ENCODE measurements at regions not wholly inside any gene's neighbourhood (a gene's known extent, or its start where the extent isn't known, plus 50 kb on each side); places are given as distances from the start of the nearest gene placed in this dataset.
"Not testable (repeated sequence)": the region's sequence is repeated elsewhere in the genome, so short reads cannot be mapped to it uniquely, and the experiment has no call there.

- DNase-seq, result no peak
These were observed 256.5 kb downstream of the SOD2 start for GRCh38 chr6:159436581-159436980.

GRCh38 chr6:159435701-159436100, 257.3 kb downstream of the SOD2 start:
- DNase-seq, result no peak

GRCh38 chr6:159434410-159434809, 258.6 kb downstream of the SOD2 start:
- no peak for DNase-seq

GRCh38 chr6:159433550-159433949, 259.5 kb downstream of the SOD2 start:
- DNase-seq, result no peak

- no peak for DNase-seq
These were observed 261.3 kb downstream of the SOD2 start for GRCh38 chr6:159431750-159432149.

- DNase-seq, result no peak
These were observed 261.1 kb downstream of the FNDC1 start for GRCh38 chr6:159430323-159430722.

- DNase-seq, result no peak
These were observed 260.2 kb downstream of the FNDC1 start for GRCh38 chr6:159429433-159429832.

GRCh38 chr6:159427771-159428170, 258.6 kb downstream of the FNDC1 start:
- no peak for DNase-seq

- no peak for DNase-seq
These were observed 258.1 kb downstream of the FNDC1 start for GRCh38 chr6:159427335-159427734.

GRCh38 chr6:159425421-159425820, 256.2 kb downstream of the FNDC1 start:
- no peak for DNase-seq

- no peak for DNase-seq
These were observed 253.1 kb downstream of the FNDC1 start for GRCh38 chr6:159422041-159422984.

GRCh38 chr6:159421586-159421985, 252.4 kb downstream of the FNDC1 start:
- DNase-seq, result no peak

- no peak for DNase-seq
These were observed 249.8 kb downstream of the FNDC1 start for GRCh38 chr6:159418997-159419396.

- no peak for DNase-seq
These were observed 247.8 kb downstream of the FNDC1 start for GRCh38 chr6:159416891-159417560.

GRCh38 chr6:159415540-159415939, 246.3 kb downstream of the FNDC1 start:
- no peak for DNase-seq

- DNase-seq, result no peak
These were observed 245.5 kb downstream of the FNDC1 start for GRCh38 chr6:159414711-159415110.

- not testable (repeated sequence) for DNase-seq
These were observed 238.1 kb downstream of the FNDC1 start for GRCh38 chr6:159407211-159407780.

GRCh38 chr6:159404296-159404695, 235.1 kb downstream of the FNDC1 start:
- DNase-seq, result no peak

- DNase-seq, result no peak
These were observed 231.6 kb downstream of the FNDC1 start for GRCh38 chr6:159400826-159401225.

- no peak for DNase-seq
These were observed 230.6 kb downstream of the FNDC1 start for GRCh38 chr6:159399751-159400221.

GRCh38 chr6:159398633-159399032, 229.4 kb downstream of the FNDC1 start:
- DNase-seq, result no peak

GRCh38 chr6:159397753-159398152, 228.6 kb downstream of the FNDC1 start:
- no peak for DNase-seq

GRCh38 chr6:159395609-159396008, 226.4 kb downstream of the FNDC1 start:
- DNase-seq, result no peak

- DNase-seq, result not testable (repeated sequence)
These were observed 223.5 kb downstream of the FNDC1 start for GRCh38 chr6:159392695-159393094.

Data from NCI-H526 (cell line).